Cardiac muscle cell (in vitro differentiated cells and primary cell): ENCODE measurements at regions not wholly inside any gene's neighbourhood (a gene's known extent, or its start where the extent isn't known, plus 50 kb on each side); places are given as distances from the start of the nearest gene placed in this dataset.

Source experiments
- DNase-seq, 2 donors: peaks; one replicate each; pipeline versions ENCODE4 v3.0.0 to v3.0.0-alpha.2; 2010 to 2017; ENCODE audit warnings: low read depth in 1 of 2, low spot score in 1 of 2
- H3K27ac ChIP-seq: fragments of 200-600 bp; sonication (generic); 2 replicates; pipeline ENCODE4 v1.5.1; 2016
- H3K27me3 ChIP-seq: fragments of 200-600 bp; sonication (generic); 2 replicates; pipeline ENCODE4 v1.6.0; 2016; ENCODE audit warnings: control low read depth
- H3K36me3 ChIP-seq: fragments of 200-600 bp; sonication (generic); 2 replicates; pipeline ENCODE4 v1.5.1; 2016; ENCODE audit warnings: control low read depth
- H3K4me1 ChIP-seq: fragments of 200-600 bp; sonication (generic); 2 replicates; pipeline ENCODE4 v1.8.1; 2017; ENCODE audit warnings: low read depth, mild to moderate bottlenecking, mixed run types
- H3K4me3 ChIP-seq: fragments of 200-600 bp; sonication (generic); 2 replicates; pipeline ENCODE4 v1.5.1; 2016; ENCODE audit warnings: mild to moderate bottlenecking
- H3K9me3 ChIP-seq: fragments of 200-600 bp; sonication (generic); 2 replicates; pipeline ENCODE4 v1.5.1; 2017; ENCODE audit warnings: low read depth, mild to moderate bottlenecking, control low read depth
- CTCF ChIP-seq: IDR thresholded peaks from 2 replicates; pipeline ENCODE4 v1.5.1; 2012; ENCODE audit warnings: low read depth, mild to moderate bottlenecking, low read length

- no peaks in the 10 kb centered on the region for H3K9me3 ChIP-seq
- no peaks in the 10 kb centered on the region for H3K27me3 ChIP-seq
- no peak for TF ChIP-seq CTCF
- H3K36me3 ChIP-seq, result no peaks in the 10 kb centered on the region
- no peak for DNase-seq
- no peaks in the 10 kb centered on the region for H3K4me1 ChIP-seq
- no peak overlapping the region for H3K4me3 ChIP-seq
- no peak overlapping the region for H3K27ac ChIP-seq
Observed at GRCh38 chr2:224158831-224159230, 119.7 kb upstream of the SERPINE2 start.

DNA sequence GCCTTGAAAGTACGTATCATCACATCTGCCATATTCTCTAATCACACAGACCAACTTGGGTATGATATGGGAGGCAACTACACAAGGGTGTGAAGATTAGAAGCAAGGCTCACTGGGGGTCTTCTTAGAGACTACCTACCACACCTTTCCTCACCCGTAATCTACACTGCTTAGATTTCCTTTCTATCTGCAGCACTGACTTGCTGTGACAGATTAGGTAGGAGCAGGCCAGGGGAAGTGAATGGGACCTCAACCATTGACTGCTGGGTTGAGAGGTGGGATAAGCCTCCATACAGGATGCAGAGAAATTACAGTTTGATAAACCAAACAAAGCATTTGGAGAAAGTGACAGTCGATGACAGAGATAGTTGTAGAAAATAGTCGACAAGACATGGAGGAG lies 119.0 kb upstream of the SERPINE2 start:
- DNase-seq, result no peak
- no peaks in the 10 kb centered on the region for H3K4me1 ChIP-seq
- no peak for TF ChIP-seq CTCF
- no peaks in the 10 kb centered on the region for H3K27me3 ChIP-seq
- no peak overlapping the region for H3K4me3 ChIP-seq
- no peak overlapping the region for H3K27ac ChIP-seq
- no peaks in the 10 kb centered on the region for H3K9me3 ChIP-seq
- no peaks in the 10 kb centered on the region for H3K36me3 ChIP-seq

DNA sequence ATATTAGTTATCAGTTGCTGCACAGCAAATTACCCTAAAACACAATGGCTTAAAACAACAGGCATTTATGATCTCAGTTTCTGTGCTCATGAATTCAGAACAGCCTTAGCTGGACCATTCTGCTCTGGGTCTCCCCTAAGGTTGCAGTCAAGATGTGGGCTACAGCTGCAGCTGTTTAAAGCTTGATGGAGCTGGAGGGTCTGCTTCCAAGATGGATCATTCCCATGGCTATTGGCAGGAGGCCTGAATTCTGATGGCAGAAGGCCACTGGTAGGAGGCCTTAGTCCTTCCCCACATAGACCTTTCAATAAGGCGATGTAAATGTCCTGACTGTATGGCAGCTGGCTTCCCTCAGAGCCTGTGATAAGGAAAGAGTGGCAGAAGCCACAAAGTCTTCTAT lies 118.6 kb upstream of the SERPINE2 start:
- DNase-seq, result no peak
- no peak overlapping the region for H3K4me3 ChIP-seq
- H3K36me3 ChIP-seq, result no peaks in the 10 kb centered on the region
- no peaks in the 10 kb centered on the region for H3K9me3 ChIP-seq
- no peak for TF ChIP-seq CTCF
- no peak overlapping the region for H3K27ac ChIP-seq
- no peaks in the 10 kb centered on the region for H3K27me3 ChIP-seq
- H3K4me1 ChIP-seq, result no peaks in the 10 kb centered on the region

DNA sequence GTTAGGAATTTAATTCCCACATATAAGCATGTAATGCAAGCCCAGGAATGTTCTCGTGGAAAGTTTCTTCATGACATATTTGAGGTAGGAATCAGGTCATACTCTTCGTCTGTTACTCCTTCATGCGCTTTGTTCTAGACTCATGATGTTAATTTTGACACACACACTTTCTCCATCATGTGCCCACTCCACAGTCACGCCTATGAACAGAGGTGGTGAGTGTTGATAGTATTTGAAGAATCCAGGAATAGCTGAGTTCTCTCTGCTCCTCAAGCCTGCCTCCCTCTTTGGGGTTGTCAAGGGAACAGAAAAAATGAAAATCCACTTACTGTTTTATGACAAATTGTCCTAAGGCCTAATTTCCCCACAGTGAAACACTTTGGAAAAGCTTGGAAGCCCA lies 117.3 kb upstream of the SERPINE2 start:
- DNase-seq, result no peak

DNA sequence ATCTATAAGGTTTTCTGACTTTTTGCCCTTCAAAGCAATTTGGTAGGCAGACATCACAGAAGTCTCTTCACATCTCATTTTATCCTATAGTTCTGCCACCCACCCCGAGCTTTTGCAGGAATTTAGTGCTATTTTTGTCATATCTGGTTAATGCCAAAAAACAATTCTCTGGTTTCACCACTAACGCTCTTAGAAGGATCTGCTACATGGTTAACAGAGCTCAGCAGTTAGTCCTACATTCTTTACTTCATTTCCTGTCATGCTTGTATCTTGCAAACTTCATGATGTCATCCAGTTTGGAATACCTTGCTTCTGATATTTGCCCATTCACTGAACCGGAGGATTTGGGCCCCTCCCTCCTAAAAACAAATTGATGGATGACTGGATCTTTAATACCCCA lies 116.8 kb upstream of the SERPINE2 start:
- DNase-seq, result peak in 1 of 2 donors; percentile 55
- H3K36me3 ChIP-seq, result no peaks in the 10 kb centered on the region
- no peak overlapping the region for H3K4me3 ChIP-seq
- no peaks in the 10 kb centered on the region for H3K27me3 ChIP-seq
- H3K9me3 ChIP-seq, result no peaks in the 10 kb centered on the region
- H3K4me1 ChIP-seq, result no peaks in the 10 kb centered on the region
- TF ChIP-seq CTCF, result no peak
- no peak overlapping the region for H3K27ac ChIP-seq

More for the DNA sequence above, 117.3 kb upstream of the SERPINE2 start:
- Histone ChIP-seq H3K4me1 (no peaks in the 10 kb centered on the region), H3K27ac (no peak overlapping the region), H3K36me3 (no peaks in the 10 kb centered on the region), H3K27me3 (no peaks in the 10 kb centered on the region), H3K4me3 (no peak overlapping the region), H3K9me3 (no peaks in the 10 kb centered on the region)
- TF ChIP-seq CTCF, result no peak

DNA sequence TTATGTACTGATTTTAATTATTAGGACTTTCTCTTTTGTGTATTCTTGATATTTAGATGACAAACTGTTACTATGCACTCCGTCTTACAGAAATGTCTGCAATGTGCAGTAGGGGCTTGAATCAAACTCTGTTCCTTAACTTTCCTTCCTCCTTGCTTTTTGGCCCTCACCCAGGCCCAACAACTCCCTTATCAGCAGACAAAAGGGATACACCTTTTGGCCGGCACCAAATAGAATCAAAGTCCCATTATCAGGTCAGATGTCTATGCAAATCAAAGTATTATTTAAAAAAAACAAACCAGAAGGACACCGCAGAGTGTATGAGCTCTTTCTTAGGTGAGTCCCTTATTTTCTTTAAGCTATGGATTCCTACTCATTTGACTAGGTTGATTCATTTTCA lies 116.3 kb upstream of the SERPINE2 start:
- H3K36me3 ChIP-seq, result no peaks in the 10 kb centered on the region
- no peak overlapping the region for H3K27ac ChIP-seq
- no peaks in the 10 kb centered on the region for H3K27me3 ChIP-seq
- H3K4me3 ChIP-seq, result no peak overlapping the region
- no peaks in the 10 kb centered on the region for H3K4me1 ChIP-seq
- DNase-seq, result no peak
- H3K9me3 ChIP-seq, result no peaks in the 10 kb centered on the region
- TF ChIP-seq CTCF, result no peak
